RKO (cell line): ENCODE measurements at regions not wholly inside any gene's neighbourhood (a gene's known extent, or its start where the extent isn't known, plus 50 kb on each side); places are given as distances from the start of the nearest gene placed in this dataset.
"Not testable (repeated sequence)": the region's sequence is repeated elsewhere in the genome, so short reads cannot be mapped to it uniquely, and the experiment has no call there.

ENCODE experiments used
- DNase-seq: peaks from one replicate; pipeline ENCODE4 v3.0.0-alpha.2; 2016; ENCODE audit warnings: low spot score

- DNase-seq: no peak
Observed at GRCh38 chr22:22759371-22759770, 115.0 kb downstream of the GGTLC2 start.

DNA sequence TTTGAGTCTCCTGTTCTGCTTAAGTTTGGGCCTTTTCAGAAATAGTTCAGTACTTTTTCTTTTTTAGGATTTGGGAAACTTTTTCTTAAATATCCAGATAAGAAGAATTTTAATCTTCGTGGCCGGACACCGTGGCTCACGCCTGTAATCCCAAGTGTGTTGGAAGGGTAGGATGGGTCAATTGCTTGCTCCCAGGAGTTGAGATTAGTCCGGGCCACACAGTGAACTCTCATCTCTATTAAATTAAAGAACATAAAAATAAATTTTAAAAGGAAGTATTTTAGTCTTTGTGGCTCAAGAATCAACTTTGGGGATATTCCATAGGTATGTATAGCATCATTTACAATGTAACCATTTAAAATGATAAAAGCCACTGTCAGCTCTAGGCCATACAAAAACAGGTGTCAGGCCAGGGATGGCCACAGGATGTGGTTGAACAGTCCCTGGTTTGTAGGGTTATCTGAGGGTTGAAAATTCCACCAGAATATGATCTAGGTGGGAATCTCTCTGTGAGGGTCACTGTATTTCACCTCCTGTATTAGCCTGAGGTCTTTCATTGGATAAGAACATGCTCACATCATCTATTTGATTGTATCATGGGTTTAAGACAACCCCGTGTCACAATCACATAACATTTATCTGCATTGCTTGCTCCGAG, 115.6 kb downstream of the GGTLC2 start:
- no peak for DNase-seq

GRCh38 chr22:22761606-22761962, 117.2 kb downstream of the GGTLC2 start:
- no peak for DNase-seq

DNA sequence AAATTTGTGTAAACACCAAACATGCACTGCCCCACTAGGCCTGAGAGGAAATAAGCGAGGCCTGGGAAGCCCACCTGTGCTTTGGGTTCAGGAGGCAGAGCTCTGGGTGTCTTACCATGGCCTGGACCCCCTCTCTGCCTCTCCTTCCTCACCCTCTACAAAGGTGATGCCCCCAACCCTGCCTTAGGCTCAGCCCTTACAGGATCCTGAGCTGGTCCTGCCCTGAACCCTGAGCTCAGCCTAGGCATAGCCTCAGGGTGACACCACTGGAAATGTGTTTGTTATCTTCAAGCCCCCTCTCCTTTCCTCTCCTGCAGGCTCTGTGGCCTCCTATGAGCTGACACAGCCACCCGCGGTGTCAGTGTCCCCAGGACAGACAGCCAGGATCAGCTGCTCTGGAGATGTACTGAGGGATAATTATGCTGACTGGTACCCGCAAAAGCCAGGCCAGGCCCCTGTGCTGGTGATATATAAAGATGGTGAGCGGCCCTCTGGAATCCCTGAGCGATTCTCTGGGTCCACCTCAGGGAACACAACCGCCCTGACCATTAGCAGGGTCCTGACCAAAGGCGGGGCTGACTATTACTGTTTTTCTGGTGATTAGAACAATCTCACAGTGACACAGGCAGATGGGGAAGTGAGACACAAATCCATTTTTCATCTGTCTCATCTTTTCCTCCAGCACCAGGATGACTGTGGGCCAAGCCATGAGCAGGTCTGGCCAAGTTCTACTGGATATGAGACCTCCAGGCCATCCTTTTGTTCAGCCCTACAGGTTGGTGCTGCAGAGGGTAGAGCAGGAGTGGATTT, 117.8 kb downstream of the GGTLC2 start:
- no peak for DNase-seq

- DNase-seq: no peak
Observed at GRCh38 chr22:22763512-22763911, 119.1 kb downstream of the GGTLC2 start.

- no peak for DNase-seq
Observed at GRCh38 chr22:22764085-22764484, 119.7 kb downstream of the GGTLC2 start.

DNA sequence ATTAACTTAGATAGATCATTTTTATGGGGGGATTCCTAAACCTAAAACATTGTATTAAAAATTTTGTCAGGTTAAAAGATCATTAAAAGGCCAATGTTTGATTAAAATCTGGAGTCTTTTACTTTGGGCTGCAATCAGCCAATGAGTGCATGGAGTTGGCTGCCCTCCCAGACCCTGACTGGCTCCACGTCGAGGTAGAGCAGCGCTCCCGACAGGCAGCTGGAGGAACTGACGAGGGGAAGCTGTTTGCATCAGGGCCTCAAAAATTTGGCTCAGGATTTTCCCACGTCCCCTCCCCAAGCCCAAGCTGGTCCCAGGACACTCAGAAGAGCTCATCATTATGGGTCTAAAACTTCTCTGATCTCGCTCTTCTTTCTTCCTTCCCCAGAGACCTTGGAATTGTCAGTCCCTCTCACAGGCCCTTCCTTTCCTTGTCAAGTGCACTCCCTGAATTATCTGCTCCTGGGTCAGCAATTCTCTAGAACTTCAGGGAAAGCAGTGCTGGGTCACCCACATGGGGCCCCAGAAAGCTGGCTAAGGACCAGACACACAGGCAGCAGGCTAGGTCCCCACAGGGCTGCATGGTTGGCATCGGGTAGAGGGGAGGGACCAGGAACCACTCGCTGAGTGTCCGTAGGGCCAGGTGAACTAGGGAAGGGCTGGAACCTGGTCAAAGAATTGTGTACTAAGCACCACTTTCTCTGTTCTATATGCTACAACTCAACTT, 119.6 kb upstream of the IGLL5 start:
- no peak for DNase-seq

GRCh38 chr22:22768885-22769284, 118.7 kb upstream of the IGLL5 start:
- DNase-seq: no peak

GRCh38 chr22:22769434-22770279, 118.0 kb upstream of the IGLL5 start:
- no peak for DNase-seq

GRCh38 chr22:22770280-22770871, 117.2 kb upstream of the IGLL5 start:
- peak; percentile 20 for DNase-seq

GRCh38 chr22:22770881-22771280, 116.7 kb upstream of the IGLL5 start:
- no peak for DNase-seq

GRCh38 chr22:22771696-22772377, 115.8 kb upstream of the IGLL5 start:
- no peak for DNase-seq

DNA sequence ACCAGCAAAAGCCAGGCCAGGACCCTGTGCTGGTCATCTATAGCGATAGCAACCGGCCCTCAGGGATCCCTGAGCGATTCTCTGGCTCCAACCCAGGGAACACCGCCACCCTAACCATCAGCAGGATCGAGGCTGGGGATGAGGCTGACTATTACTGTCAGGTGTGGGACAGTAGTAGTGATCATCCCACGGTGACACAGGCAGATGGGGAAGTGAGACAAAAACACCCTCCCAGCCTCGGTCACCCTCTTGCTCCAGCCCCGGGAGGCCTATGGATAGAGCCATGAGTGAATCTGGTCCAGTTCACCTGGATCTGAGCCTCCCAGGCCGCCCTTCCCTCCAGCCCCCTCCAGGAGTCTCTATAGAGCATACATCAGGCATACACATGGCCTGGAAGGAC, 115.2 kb upstream of the IGLL5 start:
- DNase-seq: no peak

GRCh38 chr22:22772883-22773282, 114.7 kb upstream of the IGLL5 start:
- no peak for DNase-seq

DNA sequence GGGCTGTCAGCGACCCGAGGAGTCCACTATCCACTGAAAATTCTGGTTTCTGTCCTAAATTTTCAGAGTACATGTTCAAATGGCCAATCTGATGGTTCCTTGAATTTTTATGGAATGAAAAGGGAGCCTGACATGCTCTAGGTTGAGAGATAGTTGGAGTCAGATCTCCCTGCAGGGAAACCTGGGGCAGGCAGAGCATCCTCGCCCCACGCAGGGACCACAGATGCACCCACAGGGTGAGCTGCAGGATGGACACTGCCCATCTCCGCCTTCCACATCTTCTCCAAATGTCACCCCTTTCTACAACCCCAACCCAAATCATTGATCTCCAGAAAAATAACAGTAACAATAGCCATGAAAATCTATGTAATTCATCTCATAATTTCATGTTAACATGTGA, 114.2 kb upstream of the IGLL5 start:
- DNase-seq: no peak

- no peak for DNase-seq
Observed at GRCh38 chr22:22773979-22774604, 113.5 kb upstream of the IGLL5 start.

DNA sequence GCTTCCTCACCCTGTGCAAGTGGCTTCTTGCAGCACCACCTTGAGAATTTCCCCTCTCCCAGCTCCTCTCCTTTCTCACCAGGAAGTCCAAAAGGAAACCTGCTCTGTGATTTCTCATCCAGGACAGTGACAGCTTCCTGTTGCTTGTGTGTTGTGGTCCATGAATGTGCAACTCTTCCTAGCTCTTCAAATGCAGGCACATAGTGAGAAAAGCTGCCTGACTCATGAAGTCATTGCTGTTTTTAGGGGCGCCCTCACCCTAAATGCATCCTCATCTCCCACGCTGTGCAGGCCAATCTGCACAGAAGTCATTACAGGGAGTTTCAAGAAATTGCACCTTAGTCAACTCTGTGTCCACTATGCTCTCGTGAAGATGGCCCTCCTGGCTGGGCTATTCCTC, 112.9 kb upstream of the IGLL5 start:
- DNase-seq: not testable (repeated sequence)

DNA sequence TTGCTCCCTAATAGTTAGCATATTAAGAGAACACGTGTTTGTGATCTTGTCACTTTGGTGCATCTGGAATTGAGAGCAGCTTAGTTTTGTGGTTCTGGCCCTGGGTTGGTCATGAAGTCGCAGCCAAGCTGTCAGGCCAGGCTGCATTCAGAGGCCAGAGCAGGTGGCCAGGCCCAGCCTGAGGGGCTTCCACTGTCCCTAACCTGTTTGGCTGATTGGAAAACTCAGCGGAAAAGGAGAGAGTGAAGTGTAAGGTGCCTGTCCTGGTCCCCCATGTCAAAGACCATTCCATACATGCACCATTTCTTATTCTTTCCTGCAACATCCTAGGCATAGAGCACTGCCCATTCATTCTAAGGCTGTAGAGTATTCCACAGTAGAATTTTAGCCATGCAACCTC, 111.5 kb upstream of the IGLL5 start:
- DNase-seq: no peak

DNA sequence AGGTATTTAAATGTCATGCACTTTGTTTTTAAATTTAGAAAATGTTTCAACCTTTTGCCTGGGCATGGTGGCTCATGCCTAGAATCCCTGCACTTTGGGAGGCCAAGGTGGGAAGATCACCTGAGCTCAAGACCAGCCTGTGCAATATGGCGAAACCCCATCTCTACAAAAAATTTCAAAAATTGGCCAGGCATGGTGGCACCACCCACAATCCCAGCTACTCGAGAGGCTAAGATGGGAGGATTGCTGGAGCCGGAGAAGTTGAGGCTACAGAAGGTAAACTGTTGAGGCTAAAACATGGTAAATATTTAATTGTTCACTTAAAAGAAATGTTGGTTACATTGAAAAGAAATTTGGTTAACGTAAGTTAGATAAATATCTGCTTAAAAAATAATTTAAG, 108.4 kb upstream of the IGLL5 start:
- no peak for DNase-seq

DNA sequence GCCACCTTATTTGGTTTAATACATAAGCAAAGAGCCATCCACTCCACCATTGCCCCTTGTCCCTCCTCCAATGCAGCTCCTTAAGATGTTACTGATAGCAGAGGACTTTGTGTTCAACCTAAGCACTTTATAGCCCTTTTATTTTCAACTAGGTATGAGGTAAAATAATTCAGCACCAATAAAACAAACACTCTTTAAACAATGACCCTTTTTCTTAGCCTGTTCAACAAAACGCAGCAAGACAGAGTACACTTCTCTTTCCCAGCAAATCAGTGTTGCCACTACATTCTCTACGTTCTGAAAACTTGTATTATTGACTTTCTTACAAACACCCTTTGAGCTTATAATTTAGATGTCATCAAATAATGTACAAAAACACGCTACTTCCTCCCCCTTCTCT, 104.0 kb upstream of the IGLL5 start:
- DNase-seq: no peak
